ENCODE measurements at regions not wholly inside any gene's neighbourhood (a gene's known extent, or its start where the extent isn't known, plus 50 kb on each side); places are given as distances from the start of the nearest gene placed in this dataset.

DNA sequence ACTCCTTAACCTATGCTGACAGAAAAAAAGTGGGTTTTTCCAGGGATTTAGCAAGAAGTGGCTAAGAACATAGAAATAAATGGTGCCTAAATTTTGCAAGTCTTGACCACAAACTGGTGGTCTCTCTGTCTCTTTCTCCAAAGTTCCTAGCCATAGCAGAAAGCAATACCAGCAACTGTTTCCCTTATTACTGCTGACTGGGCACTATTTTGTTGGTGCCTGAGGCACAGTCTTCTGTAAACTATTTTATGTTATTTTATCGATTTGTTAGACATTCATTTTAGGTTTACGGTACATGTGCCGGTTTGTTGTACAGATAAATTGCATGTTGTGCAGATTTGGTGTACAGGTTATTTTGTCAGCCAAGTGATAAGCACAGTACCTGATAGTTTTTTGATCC, 234.6 kb upstream of the TECRL start:
- H3K36me3 ChIP-seq (ENCODE audit: insufficient read depth), result no peaks in the 10 kb centered on the region
- H4K20me1 ChIP-seq (replicated peaks; ENCODE audit: insufficient read depth), result no peaks in the 10 kb centered on the region
- Mint-ChIP-seq H3K27me3 (ENCODE audit: insufficient read depth, low read depth, poor library complexity) (no peaks in the 10 kb centered on the region), H3K9me3 (peaks cover 3% of the 10 kb centered on the region; the same call in 1 of the 3 replicates), H3K4me3 (no peak overlapping the region), H3K36me3 (ENCODE audit: low read depth) (no peaks in the 10 kb centered on the region), H3K4me1 (no peaks in the 10 kb centered on the region), H3K27ac (no peak overlapping the region)
- DNase-seq (ENCODE audit: low spot score) (no peak), ATAC-seq (no peak)
- H3K4me3 ChIP-seq, result no peak overlapping the region
- no peak overlapping the region for H3K4me2 ChIP-seq
- H3K27ac ChIP-seq (ENCODE audit: low read depth), result no peak overlapping the region
- no peak overlapping the region for H2AFZ ChIP-seq
- H3K79me2 ChIP-seq (replicated peaks; ENCODE audit: insufficient read depth), result no peaks in the 10 kb centered on the region
- no peaks in the 10 kb centered on the region for H3K4me1 ChIP-seq (ENCODE audit: insufficient read depth)
- no peaks in the 10 kb centered on the region for H3K9me2 ChIP-seq (ENCODE audit: insufficient read depth)
- H3K27me3 ChIP-seq (ENCODE audit: insufficient read depth), result no peaks in the 10 kb centered on the region
- no peaks in the 10 kb centered on the region for H3F3A ChIP-seq (replicated peaks; ENCODE audit: low read depth)
- TF ChIP-seq CREB1 (CRISPR knock-in tag; IDR thresholded peaks at IDR 0.05; ENCODE audit: low read depth) (no peak), STAT1 (IDR thresholded peaks at IDR 0.05; ENCODE audit: unreplicated experiment) (no peak), JUNB (IDR thresholded peaks at IDR 0.05; ENCODE audit: unreplicated experiment) (no peak), NANOG (IDR thresholded peaks at IDR 0.05; ENCODE audit: borderline replicate concordance) (no peak), POLR2AphosphoS5 (IDR thresholded peaks at IDR 0.05; ENCODE audit: low read depth) (no peak), EZH2phosphoT487 (IDR thresholded peaks at IDR 0.05; ENCODE audit: unreplicated experiment) (no peak), ZNF331 (CRISPR knock-in tag; IDR thresholded peaks at IDR 0.05; ENCODE audit: low read depth) (no peak), EZH2 (IDR thresholded peaks at IDR 0.05; ENCODE audit: low read depth, unreplicated experiment) (no peak), ZNF114 (CRISPR knock-in tag; IDR thresholded peaks at IDR 0.05) (no peak)
- TF ChIP-seq, protein P1, sequence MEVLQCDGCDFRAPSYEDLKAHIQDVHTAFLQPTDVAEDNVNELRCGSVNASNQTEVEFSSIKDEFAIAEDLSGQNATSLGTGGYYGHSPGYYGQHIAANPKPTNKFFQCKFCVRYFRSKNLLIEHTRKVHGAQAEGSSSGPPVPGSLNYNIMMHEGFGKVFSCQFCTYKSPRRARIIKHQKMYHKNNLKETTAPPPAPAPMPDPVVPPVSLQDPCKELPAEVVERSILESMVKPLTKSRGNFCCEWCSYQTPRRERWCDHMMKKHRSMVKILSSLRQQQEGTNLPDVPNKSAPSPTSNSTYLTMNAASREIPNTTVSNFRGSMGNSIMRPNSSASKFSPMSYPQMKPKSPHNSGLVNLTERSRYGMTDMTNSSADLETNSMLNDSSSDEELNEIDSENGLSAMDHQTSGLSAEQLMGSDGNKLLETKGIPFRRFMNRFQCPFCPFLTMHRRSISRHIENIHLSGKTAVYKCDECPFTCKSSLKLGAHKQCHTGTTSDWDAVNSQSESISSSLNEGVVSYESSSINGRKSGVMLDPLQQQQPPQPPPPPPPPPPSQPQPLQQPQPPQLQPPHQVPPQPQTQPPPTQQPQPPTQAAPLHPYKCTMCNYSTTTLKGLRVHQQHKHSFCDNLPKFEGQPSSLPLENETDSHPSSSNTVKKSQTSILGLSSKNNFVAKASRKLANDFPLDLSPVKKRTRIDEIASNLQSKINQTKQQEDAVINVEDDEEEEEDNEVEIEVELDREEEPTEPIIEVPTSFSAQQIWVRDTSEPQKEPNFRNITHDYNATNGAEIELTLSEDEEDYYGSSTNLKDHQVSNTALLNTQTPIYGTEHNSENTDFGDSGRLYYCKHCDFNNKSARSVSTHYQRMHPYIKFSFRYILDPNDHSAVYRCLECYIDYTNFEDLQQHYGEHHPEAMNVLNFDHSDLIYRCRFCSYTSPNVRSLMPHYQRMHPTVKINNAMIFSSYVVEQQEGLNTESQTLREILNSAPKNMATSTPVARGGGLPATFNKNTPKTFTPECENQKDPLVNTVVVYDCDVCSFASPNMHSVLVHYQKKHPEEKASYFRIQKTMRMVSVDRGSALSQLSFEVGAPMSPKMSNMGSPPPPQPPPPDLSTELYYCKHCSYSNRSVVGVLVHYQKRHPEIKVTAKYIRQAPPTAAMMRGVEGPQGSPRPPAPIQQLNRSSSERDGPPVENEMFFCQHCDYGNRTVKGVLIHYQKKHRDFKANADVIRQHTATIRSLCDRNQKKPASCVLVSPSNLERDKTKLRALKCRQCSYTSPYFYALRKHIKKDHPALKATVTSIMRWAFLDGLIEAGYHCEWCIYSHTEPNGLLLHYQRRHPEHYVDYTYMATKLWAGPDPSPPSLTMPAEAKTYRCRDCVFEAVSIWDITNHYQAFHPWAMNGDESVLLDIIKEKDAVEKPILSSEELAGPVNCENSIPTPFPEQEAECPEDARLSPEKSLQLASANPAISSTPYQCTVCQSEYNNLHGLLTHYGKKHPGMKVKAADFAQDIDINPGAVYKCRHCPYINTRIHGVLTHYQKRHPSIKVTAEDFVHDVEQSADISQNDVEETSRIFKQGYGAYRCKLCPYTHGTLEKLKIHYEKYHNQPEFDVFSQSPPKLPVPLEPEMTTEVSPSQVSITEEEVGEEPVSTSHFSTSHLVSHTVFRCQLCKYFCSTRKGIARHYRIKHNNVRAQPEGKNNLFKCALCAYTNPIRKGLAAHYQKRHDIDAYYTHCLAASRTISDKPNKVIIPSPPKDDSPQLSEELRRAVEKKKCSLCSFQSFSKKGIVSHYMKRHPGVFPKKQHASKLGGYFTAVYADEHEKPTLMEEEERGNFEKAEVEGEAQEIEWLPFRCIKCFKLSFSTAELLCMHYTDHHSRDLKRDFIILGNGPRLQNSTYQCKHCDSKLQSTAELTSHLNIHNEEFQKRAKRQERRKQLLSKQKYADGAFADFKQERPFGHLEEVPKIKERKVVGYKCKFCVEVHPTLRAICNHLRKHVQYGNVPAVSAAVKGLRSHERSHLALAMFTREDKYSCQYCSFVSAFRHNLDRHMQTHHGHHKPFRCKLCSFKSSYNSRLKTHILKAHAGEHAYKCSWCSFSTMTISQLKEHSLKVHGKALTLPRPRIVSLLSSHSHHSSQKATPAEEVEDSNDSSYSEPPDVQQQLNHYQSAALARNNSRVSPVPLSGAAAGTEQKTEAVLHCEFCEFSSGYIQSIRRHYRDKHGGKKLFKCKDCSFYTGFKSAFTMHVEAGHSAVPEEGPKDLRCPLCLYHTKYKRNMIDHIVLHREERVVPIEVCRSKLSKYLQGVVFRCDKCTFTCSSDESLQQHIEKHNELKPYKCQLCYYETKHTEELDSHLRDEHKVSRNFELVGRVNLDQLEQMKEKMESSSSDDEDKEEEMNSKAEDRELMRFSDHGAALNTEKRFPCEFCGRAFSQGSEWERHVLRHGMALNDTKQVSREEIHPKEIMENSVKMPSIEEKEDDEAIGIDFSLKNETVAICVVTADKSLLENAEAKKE (CRISPR knock-in tag; IDR thresholded peaks at IDR 0.05), result no peak
- TF ChIP-seq, protein P2, sequence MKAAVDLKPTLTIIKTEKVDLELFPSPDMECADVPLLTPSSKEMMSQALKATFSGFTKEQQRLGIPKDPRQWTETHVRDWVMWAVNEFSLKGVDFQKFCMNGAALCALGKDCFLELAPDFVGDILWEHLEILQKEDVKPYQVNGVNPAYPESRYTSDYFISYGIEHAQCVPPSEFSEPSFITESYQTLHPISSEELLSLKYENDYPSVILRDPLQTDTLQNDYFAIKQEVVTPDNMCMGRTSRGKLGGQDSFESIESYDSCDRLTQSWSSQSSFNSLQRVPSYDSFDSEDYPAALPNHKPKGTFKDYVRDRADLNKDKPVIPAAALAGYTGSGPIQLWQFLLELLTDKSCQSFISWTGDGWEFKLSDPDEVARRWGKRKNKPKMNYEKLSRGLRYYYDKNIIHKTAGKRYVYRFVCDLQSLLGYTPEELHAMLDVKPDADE (IDR thresholded peaks at IDR 0.05), result no peak
- TF ChIP-seq, protein P3, sequence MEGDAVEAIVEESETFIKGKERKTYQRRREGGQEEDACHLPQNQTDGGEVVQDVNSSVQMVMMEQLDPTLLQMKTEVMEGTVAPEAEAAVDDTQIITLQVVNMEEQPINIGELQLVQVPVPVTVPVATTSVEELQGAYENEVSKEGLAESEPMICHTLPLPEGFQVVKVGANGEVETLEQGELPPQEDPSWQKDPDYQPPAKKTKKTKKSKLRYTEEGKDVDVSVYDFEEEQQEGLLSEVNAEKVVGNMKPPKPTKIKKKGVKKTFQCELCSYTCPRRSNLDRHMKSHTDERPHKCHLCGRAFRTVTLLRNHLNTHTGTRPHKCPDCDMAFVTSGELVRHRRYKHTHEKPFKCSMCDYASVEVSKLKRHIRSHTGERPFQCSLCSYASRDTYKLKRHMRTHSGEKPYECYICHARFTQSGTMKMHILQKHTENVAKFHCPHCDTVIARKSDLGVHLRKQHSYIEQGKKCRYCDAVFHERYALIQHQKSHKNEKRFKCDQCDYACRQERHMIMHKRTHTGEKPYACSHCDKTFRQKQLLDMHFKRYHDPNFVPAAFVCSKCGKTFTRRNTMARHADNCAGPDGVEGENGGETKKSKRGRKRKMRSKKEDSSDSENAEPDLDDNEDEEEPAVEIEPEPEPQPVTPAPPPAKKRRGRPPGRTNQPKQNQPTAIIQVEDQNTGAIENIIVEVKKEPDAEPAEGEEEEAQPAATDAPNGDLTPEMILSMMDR (conservative IDR thresholded peaks at IDR 0.05; ENCODE audit: low read depth in 2 of 2), result no peak
- TF ChIP-seq, protein P4, sequence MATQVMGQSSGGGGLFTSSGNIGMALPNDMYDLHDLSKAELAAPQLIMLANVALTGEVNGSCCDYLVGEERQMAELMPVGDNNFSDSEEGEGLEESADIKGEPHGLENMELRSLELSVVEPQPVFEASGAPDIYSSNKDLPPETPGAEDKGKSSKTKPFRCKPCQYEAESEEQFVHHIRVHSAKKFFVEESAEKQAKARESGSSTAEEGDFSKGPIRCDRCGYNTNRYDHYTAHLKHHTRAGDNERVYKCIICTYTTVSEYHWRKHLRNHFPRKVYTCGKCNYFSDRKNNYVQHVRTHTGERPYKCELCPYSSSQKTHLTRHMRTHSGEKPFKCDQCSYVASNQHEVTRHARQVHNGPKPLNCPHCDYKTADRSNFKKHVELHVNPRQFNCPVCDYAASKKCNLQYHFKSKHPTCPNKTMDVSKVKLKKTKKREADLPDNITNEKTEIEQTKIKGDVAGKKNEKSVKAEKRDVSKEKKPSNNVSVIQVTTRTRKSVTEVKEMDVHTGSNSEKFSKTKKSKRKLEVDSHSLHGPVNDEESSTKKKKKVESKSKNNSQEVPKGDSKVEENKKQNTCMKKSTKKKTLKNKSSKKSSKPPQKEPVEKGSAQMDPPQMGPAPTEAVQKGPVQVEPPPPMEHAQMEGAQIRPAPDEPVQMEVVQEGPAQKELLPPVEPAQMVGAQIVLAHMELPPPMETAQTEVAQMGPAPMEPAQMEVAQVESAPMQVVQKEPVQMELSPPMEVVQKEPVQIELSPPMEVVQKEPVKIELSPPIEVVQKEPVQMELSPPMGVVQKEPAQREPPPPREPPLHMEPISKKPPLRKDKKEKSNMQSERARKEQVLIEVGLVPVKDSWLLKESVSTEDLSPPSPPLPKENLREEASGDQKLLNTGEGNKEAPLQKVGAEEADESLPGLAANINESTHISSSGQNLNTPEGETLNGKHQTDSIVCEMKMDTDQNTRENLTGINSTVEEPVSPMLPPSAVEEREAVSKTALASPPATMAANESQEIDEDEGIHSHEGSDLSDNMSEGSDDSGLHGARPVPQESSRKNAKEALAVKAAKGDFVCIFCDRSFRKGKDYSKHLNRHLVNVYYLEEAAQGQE (IDR thresholded peaks at IDR 0.05; ENCODE audit: unreplicated experiment), result no peak

All from GM23338 (cell line).